Fibroblast of lung (primary cell): ENCODE measurements at regions not wholly inside any gene's neighbourhood (a gene's known extent, or its start where the extent isn't known, plus 50 kb on each side); places are given as distances from the start of the nearest gene placed in this dataset.

Experiments
- DNase-seq, 2 donors: peaks; one replicate each; pipeline versions ENCODE4 v3.0.0 to v3.0.0-alpha.2; 2010; ENCODE audit warnings: low read depth in 2 of 2
- H2AFZ ChIP-seq: 2 replicates; pipeline ENCODE4 v1.5.1; 2012; ENCODE audit warnings: low read length, control low read depth, inconsistent platforms
- H3K27ac ChIP-seq: 2 replicates; pipeline ENCODE4 v1.5.1; 2011; ENCODE audit warnings: low read length, control low read depth; ENCODE audit not compliant: insufficient read depth
- H3K27me3 ChIP-seq: 2 replicates; pipeline ENCODE4 v1.5.1; 2011; ENCODE audit warnings: mild to moderate bottlenecking, low read length; ENCODE audit not compliant: control insufficient read depth, insufficient read depth
- H3K36me3 ChIP-seq: 2 replicates; pipeline ENCODE4 v1.5.1; 2011; ENCODE audit warnings: low read length; ENCODE audit not compliant: control insufficient read depth, insufficient read depth
- H3K4me1 ChIP-seq: 2 replicates; pipeline ENCODE4 v1.5.1; 2011; ENCODE audit warnings: low read length; ENCODE audit not compliant: control insufficient read depth, insufficient read depth; ENCODE audit errors: extremely low read depth
- H3K4me2 ChIP-seq: 2 replicates; pipeline ENCODE4 v1.5.1; 2011; ENCODE audit warnings: low read length, control low read depth; ENCODE audit not compliant: insufficient read depth; ENCODE audit errors: extremely low read depth
- H3K4me3 ChIP-seq, 4 experiments: fragments of 200-600 bp in 1 of 4; sonication (generic) in 1 of 4; replicated peaks in 1 of 4; 2 replicates each; pipeline ENCODE4 v1.5.1; 2011 to 2016; ENCODE audit warnings: low read length in 4 of 4, low read depth in 3 of 4, mild to moderate bottlenecking in 3 of 4, control low read depth in 2 of 4, inconsistent platforms in 1 of 4, mixed read lengths in 1 of 4; ENCODE audit not compliant: insufficient read depth in 1 of 4; ENCODE audit errors: control extremely low read depth in 1 of 4
- H3K79me2 ChIP-seq: 2 replicates; pipeline ENCODE4 v1.5.1; 2012; ENCODE audit warnings: mild to moderate bottlenecking, low read length, inconsistent platforms; ENCODE audit not compliant: control insufficient read depth, insufficient read depth
- H3K9ac ChIP-seq: 2 replicates; pipeline ENCODE4 v1.5.1; 2011; ENCODE audit warnings: mild to moderate bottlenecking, low read length, control low read depth; ENCODE audit not compliant: insufficient read depth
- H3K9me3 ChIP-seq: 2 replicates; pipeline ENCODE4 v1.5.1; 2012; ENCODE audit warnings: low read depth, low read length; ENCODE audit not compliant: control insufficient read depth, insufficient read depth
- H4K20me1 ChIP-seq: 2 replicates; pipeline ENCODE4 v1.5.1; 2011; ENCODE audit warnings: low read length; ENCODE audit not compliant: control insufficient read depth, insufficient read depth; ENCODE audit errors: extremely low read depth
- EZH2 ChIP-seq: IDR thresholded peaks from 2 replicates; pipeline ENCODE4 v1.5.1; 2012; ENCODE audit warnings: low read length, control low read depth, mild to moderate bottlenecking; ENCODE audit errors: missing control alignments
- TF ChIP-seq, protein P1 (sequence below), 2 donors: IDR thresholded peaks in 1 of 2; conservative IDR thresholded peaks in 1 of 2; 1 replicate in 1 of 2; 2 replicates in 1 of 2; pipeline ENCODE4 v1.5.1; 2011 to 2012; ENCODE audit warnings: low read length in 2 of 2, control low read depth in 1 of 2, inconsistent platforms in 1 of 2, low read depth in 1 of 2, mild to moderate bottlenecking in 1 of 2

DNA sequence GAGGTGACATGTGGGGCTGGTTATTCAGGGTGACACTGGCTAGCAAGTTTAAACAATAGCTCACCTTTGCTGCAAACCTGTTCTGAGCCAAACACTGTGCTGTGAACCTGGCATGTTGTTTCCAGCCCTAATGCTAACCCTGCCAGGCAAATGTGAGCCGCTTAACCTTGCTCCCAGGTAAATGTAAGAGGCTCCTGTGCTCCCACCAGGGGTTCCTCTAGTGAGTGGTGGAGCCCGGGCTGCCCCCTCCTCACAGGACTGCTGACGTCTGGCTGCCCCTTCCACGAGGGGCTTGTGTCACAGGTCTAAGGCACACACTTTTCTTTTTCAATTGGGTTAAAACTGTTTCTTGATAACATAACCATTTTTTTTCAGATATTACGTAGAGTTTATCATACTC is 223.7 kb downstream of the DCDC2C start:
- no peaks in the 10 kb centered on the region for H3K4me1 ChIP-seq
- no peaks in the 10 kb centered on the region for H3K27me3 ChIP-seq
- H3K79me2 ChIP-seq: no peaks in the 10 kb centered on the region
- H3K4me2 ChIP-seq: no peak overlapping the region
- TF ChIP-seq EZH2: no peak
- TF ChIP-seq, protein P1, sequence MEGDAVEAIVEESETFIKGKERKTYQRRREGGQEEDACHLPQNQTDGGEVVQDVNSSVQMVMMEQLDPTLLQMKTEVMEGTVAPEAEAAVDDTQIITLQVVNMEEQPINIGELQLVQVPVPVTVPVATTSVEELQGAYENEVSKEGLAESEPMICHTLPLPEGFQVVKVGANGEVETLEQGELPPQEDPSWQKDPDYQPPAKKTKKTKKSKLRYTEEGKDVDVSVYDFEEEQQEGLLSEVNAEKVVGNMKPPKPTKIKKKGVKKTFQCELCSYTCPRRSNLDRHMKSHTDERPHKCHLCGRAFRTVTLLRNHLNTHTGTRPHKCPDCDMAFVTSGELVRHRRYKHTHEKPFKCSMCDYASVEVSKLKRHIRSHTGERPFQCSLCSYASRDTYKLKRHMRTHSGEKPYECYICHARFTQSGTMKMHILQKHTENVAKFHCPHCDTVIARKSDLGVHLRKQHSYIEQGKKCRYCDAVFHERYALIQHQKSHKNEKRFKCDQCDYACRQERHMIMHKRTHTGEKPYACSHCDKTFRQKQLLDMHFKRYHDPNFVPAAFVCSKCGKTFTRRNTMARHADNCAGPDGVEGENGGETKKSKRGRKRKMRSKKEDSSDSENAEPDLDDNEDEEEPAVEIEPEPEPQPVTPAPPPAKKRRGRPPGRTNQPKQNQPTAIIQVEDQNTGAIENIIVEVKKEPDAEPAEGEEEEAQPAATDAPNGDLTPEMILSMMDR (conservative IDR thresholded peaks at IDR 0.05 in 1 of 2, IDR thresholded peaks at IDR 0.05 in 1 of 2; ENCODE audit: low read depth in 1 of 2, low read length in 2 of 2): no peak
- no peak overlapping the region for H3K4me3 ChIP-seq
- no peak overlapping the region for H3K9ac ChIP-seq
- H4K20me1 ChIP-seq: no peaks in the 10 kb centered on the region
- H3K36me3 ChIP-seq: no peaks in the 10 kb centered on the region
- H3K9me3 ChIP-seq: no peaks in the 10 kb centered on the region
- H2AFZ ChIP-seq: no peak overlapping the region
- no peak overlapping the region for H3K27ac ChIP-seq
- no peak for DNase-seq

DNA sequence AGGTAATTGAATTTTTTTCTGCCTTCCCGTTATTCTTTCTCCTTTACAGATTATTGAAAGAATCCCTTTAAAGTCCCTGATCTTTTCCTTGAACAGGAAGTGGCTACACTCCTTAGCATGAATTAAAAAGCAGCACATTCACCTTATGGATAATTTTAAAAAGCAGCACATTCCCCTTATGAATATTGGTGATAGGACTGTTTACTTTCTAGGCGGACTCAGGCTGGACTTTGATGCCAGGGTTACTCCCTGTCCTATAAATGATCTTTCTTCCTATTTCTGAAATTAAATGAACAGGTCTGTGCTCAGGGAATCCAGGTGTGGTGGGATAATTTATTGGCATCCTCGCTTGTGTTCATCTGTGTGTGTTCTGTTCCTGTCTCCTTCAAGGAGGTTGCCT is 226.0 kb downstream of the DCDC2C start:
- Histone ChIP-seq H3K36me3 (no peaks in the 10 kb centered on the region), H3K9me3 (no peaks in the 10 kb centered on the region), H3K4me1 (no peaks in the 10 kb centered on the region), H2AFZ (no peak overlapping the region), H3K4me2 (no peak overlapping the region), H4K20me1 (no peaks in the 10 kb centered on the region), H3K79me2 (no peaks in the 10 kb centered on the region), H3K27ac (no peak overlapping the region), H3K27me3 (no peaks in the 10 kb centered on the region), H3K4me3 (no peak overlapping the region), H3K9ac (no peak overlapping the region)
- no peak for DNase-seq
- TF ChIP-seq EZH2: no peak
- TF ChIP-seq, protein P1 (conservative IDR thresholded peaks at IDR 0.05 in 1 of 2, IDR thresholded peaks at IDR 0.05 in 1 of 2; ENCODE audit: low read depth in 1 of 2, low read length in 2 of 2): no peak

DNA sequence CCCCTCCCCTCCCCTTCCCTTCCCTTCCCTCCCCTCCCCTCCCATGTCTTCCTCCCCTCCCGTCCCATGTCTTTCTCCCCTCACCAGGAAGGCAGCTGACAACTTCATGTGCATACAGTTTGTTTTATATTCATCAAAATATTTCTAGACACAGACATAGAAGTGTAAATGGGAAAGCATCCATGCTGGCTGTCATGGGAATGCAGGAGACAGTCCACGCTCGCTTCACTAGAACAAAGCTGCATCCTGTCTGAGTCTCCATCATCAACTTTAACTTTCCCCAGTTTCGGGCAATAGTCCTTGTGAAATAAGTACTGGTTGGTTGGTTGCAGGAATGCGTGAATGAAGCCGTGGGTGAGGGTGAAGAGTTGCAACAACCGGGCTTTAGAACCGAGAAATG is 226.9 kb downstream of the DCDC2C start:
- no peak for DNase-seq
- Histone ChIP-seq H3K4me1 (no peaks in the 10 kb centered on the region), H2AFZ (no peak overlapping the region), H3K27ac (no peak overlapping the region), H3K9me3 (no peaks in the 10 kb centered on the region), H3K4me2 (no peak overlapping the region), H3K79me2 (no peaks in the 10 kb centered on the region), H3K9ac (no peak overlapping the region), H3K36me3 (no peaks in the 10 kb centered on the region), H3K4me3 (no peak overlapping the region), H4K20me1 (no peaks in the 10 kb centered on the region), H3K27me3 (no peaks in the 10 kb centered on the region)
- TF ChIP-seq EZH2: no peak
- TF ChIP-seq, protein P1 (conservative IDR thresholded peaks at IDR 0.05 in 1 of 2, IDR thresholded peaks at IDR 0.05 in 1 of 2; ENCODE audit: low read depth in 1 of 2, low read length in 2 of 2): no peak
